KG1 (cell line): ENCODE measurements at regions not wholly inside any gene's neighbourhood (a gene's known extent, or its start where the extent isn't known, plus 50 kb on each side); places are given as distances from the start of the nearest gene placed in this dataset.

ENCODE experiments used
- DNase-seq: peaks from one replicate; lab custom pipeline; 2025; lab: John Stamatoyannopoulos, UW

- no peak for DNase-seq
Observed at GRCh38 chr2:62565309-62565908, 59.4 kb upstream of the TMEM17 start.

- no peak for DNase-seq
Observed at GRCh38 chr2:62564380-62565137, 58.6 kb upstream of the TMEM17 start.

- no peak for DNase-seq
Observed at GRCh38 chr2:62561586-62561985, 55.6 kb upstream of the TMEM17 start.

- no peak for DNase-seq
Observed at GRCh38 chr2:62559582-62559981, 53.6 kb upstream of the TMEM17 start.

GRCh38 chr2:62558743-62559142, 52.7 kb upstream of the TMEM17 start:
- DNase-seq: no peak

GRCh38 chr2:62556086-62556485, 50.1 kb upstream of the TMEM17 start:
- no peak for DNase-seq
